Transverse colon (tissue), 3 donors: ENCODE measurements at regions not wholly inside any gene's neighbourhood (a gene's known extent, or its start where the extent isn't known, plus 50 kb on each side); places are given as distances from the start of the nearest gene placed in this dataset.

ENCODE experiments used
- CTCF ChIP-seq, 5 experiments: fragments of 200-600 bp in 3 of 5; fragments of 450-650 bp in 2 of 5; sonication (generic) in 3 of 5; IDR thresholded peaks; 1 replicate in 2 of 5; 2 replicates in 3 of 5; pipeline ENCODE4 v1.5.1; 2016 to 2017; ENCODE audit warnings: antibody characterized with exemption in 5 of 5, inconsistent platforms in 3 of 5, mild to moderate bottlenecking in 2 of 5, moderate library complexity in 1 of 5
- POLR2A ChIP-seq: fragments of 450-650 bp; IDR thresholded peaks from one replicate; pipeline ENCODE4 v1.6.1; 2016; ENCODE audit warnings: antibody characterized with exemption, mild to moderate bottlenecking, moderate library complexity

DNA sequence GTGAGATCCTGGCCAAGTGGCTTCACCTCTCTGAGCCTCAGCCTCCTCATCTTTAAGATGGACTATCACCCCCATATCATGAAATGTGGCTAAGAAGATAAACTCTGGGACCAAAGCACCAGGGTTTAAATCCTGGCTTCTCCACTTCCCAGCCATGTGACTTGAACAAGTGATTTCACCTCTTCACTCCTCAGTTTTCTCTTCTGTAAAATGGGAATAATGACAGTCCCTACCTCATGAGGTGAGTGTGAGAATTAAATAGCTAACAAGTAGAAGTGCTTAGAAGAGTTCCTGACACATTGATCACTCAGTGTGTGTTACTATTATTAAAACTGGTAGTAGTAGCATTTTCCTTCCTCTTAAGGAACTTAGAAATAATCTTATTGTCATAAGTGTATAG is 516.9 kb upstream of the SULF2 start:
- no peak for TF ChIP-seq POLR2A
- TF ChIP-seq CTCF (IDR thresholded peaks at IDR 0.05): no peak
